HG03354 (cell line): ENCODE measurements at regions not wholly inside any gene's neighbourhood (a gene's known extent, or its start where the extent isn't known, plus 50 kb on each side); places are given as distances from the start of the nearest gene placed in this dataset.

ENCODE experiments used
- ATAC-seq: cut with Tn5 transposase; IDR thresholded peaks from one replicate; pipeline ENCODE4 v1.9.1; 2021; ENCODE audit warnings: mild to moderate bottlenecking; ENCODE audit not compliant: unreplicated experiment, poor library complexity, severe bottlenecking

- no peak for ATAC-seq
These were observed 594.9 kb downstream of the KCTD8 start for GRCh38 chr4:43853565-43854264.

GRCh38 chr4:43855283-43855682 lies 593.3 kb downstream of the KCTD8 start:
- ATAC-seq = no peak

- ATAC-seq = no peak
These were observed 583.9 kb downstream of the KCTD8 start for GRCh38 chr4:43864616-43865146.

GRCh38 chr4:43867908-43868307 lies 580.7 kb downstream of the KCTD8 start:
- no peak for ATAC-seq

- no peak for ATAC-seq
These were observed 573.0 kb downstream of the KCTD8 start for GRCh38 chr4:43875655-43876054.

- ATAC-seq = no peak
These were observed 566.1 kb downstream of the KCTD8 start for GRCh38 chr4:43882470-43882869.

- ATAC-seq = no peak
These were observed 562.4 kb downstream of the KCTD8 start for GRCh38 chr4:43886196-43886595.

GRCh38 chr4:43898836-43899235 lies 549.8 kb downstream of the KCTD8 start:
- ATAC-seq = no peak

GRCh38 chr4:43903456-43903855 lies 545.2 kb downstream of the KCTD8 start:
- no peak for ATAC-seq

GRCh38 chr4:43918377-43918776 lies 530.2 kb downstream of the KCTD8 start:
- no peak for ATAC-seq

GRCh38 chr4:43932448-43932847 lies 516.2 kb downstream of the KCTD8 start:
- ATAC-seq = no peak

GRCh38 chr4:43943998-43944397 lies 504.6 kb downstream of the KCTD8 start:
- ATAC-seq = no peak

GRCh38 chr4:43959976-43960375 lies 488.6 kb downstream of the KCTD8 start:
- no peak for ATAC-seq

GRCh38 chr4:43968011-43968410 lies 480.6 kb downstream of the KCTD8 start:
- ATAC-seq = no peak

GRCh38 chr4:43983610-43984009 lies 465.0 kb downstream of the KCTD8 start:
- ATAC-seq = no peak

- no peak for ATAC-seq
These were observed 461.2 kb downstream of the KCTD8 start for GRCh38 chr4:43987331-43987944.

- ATAC-seq = no peak
These were observed 458.1 kb downstream of the KCTD8 start for GRCh38 chr4:43990551-43990950.

- no peak for ATAC-seq
These were observed 457.6 kb downstream of the KCTD8 start for GRCh38 chr4:43990963-43991362.

GRCh38 chr4:43992552-43992951 lies 456.1 kb downstream of the KCTD8 start:
- ATAC-seq = no peak

- ATAC-seq = no peak
These were observed 455.3 kb downstream of the KCTD8 start for GRCh38 chr4:43993196-43993902.

GRCh38 chr4:43999669-44000068 lies 448.9 kb downstream of the KCTD8 start:
- no peak for ATAC-seq
